ENCODE measurements at regions not wholly inside any gene's neighbourhood (a gene's known extent, or its start where the extent isn't known, plus 50 kb on each side); places are given as distances from the start of the nearest gene placed in this dataset.
"Not testable (repeated sequence)": the region's sequence is repeated elsewhere in the genome, so short reads cannot be mapped to it uniquely, and the experiment has no call there.

GRCh38 chr13:37293295-37293694, 187.8 kb upstream of the CSNK1A1L start:
- no peak for DNase-seq
- no peak overlapping the region for H3K27ac ChIP-seq
- H3K9me3 ChIP-seq: peaks cover 0 to 6% (median 0%) of the 10 kb centered on the region in 8 donors
- no peak overlapping the region for H3K4me3 ChIP-seq
- intact Hi-C loops (cut with DNase I; ENCODE audit: low total_unique reads): no loop called here
- no peaks in the 10 kb centered on the region for H3K4me1 ChIP-seq
- TF ChIP-seq CTCF (IDR thresholded peaks at IDR 0.05 in 8 of 11, conservative IDR thresholded peaks at IDR 0.05 in 3 of 11) (no peak), POLR2AphosphoS5 (IDR thresholded peaks at IDR 0.05) (no peak), POLR2A (IDR thresholded peaks at IDR 0.05) (no peak)
- H3K27me3 ChIP-seq (replicated peaks in 1 of 7): no peaks in the 10 kb centered on the region
- 80 to 89% (median 84%) methylated on average over 3 of the region's 3 CpGs for WGBS, 5 donors
- H3K36me3 ChIP-seq: no peaks in the 10 kb centered on the region

GRCh38 chr13:37290716-37291505, 185.4 kb upstream of the CSNK1A1L start:
- Histone ChIP-seq H3K4me1 (no peaks in the 10 kb centered on the region), H3K4me3 (no peak overlapping the region), H3K9me3 (peaks cover 0 to 9% (median 0%) of the 10 kb centered on the region in 8 donors), H3K27ac (no peak overlapping the region), H3K36me3 (no peaks in the 10 kb centered on the region), H3K27me3 (replicated peaks in 1 of 7) (no peaks in the 10 kb centered on the region)
- intact Hi-C loops (cut with DNase I; ENCODE audit: low total_unique reads): no loop called here
- DNase-seq: no peak
- TF ChIP-seq CTCF (IDR thresholded peaks at IDR 0.05 in 8 of 11, conservative IDR thresholded peaks at IDR 0.05 in 3 of 11) (no peak), POLR2AphosphoS5 (IDR thresholded peaks at IDR 0.05) (no peak), POLR2A (IDR thresholded peaks at IDR 0.05) (no peak)
- 80 to 89% (median 86%) methylated on average over 6 of the region's 6 CpGs for WGBS, 5 donors

GRCh38 chr13:37289212-37289935, 183.9 kb upstream of the CSNK1A1L start:
- no peak for DNase-seq
- peaks cover 0 to 12% (median 0%) of the 10 kb centered on the region in 8 donors for H3K9me3 ChIP-seq
- intact Hi-C loops (cut with DNase I; ENCODE audit: low total_unique reads): no loop called here
- H3K27me3 ChIP-seq (replicated peaks in 1 of 7): no peaks in the 10 kb centered on the region
- H3K36me3 ChIP-seq: no peaks in the 10 kb centered on the region
- H3K4me3 ChIP-seq: no peak overlapping the region
- WGBS, 5 donors: 74 to 88% (median 82%) methylated on average over 6 of the region's 6 CpGs
- no peak overlapping the region for H3K27ac ChIP-seq
- TF ChIP-seq POLR2A (IDR thresholded peaks at IDR 0.05): no peak
- no peak for TF ChIP-seq POLR2AphosphoS5 (IDR thresholded peaks at IDR 0.05)
- TF ChIP-seq CTCF (IDR thresholded peaks at IDR 0.05 in 8 of 11, conservative IDR thresholded peaks at IDR 0.05 in 3 of 11): no peak
- H3K4me1 ChIP-seq: no peaks in the 10 kb centered on the region

- Histone ChIP-seq H3K4me3 (no peak overlapping the region), H3K36me3 (no peaks in the 10 kb centered on the region), H3K27me3 (replicated peaks in 1 of 7) (no peaks in the 10 kb centered on the region), H3K9me3 (peaks cover 0 to 12% (median 0%) of the 10 kb centered on the region in 8 donors), H3K4me1 (no peaks in the 10 kb centered on the region), H3K27ac (no peak overlapping the region)
- no peak for DNase-seq
- TF ChIP-seq CTCF (IDR thresholded peaks at IDR 0.05 in 8 of 11, conservative IDR thresholded peaks at IDR 0.05 in 3 of 11) (no peak), POLR2AphosphoS5 (IDR thresholded peaks at IDR 0.05) (no peak), POLR2A (IDR thresholded peaks at IDR 0.05) (no peak)
- WGBS, 5 donors: 65 to 77% (median 72%) methylated on average over 6 of the region's 6 CpGs
- intact Hi-C loops (cut with DNase I; ENCODE audit: low total_unique reads): no loop called here
These were observed 182.7 kb upstream of the CSNK1A1L start for GRCh38 chr13:37288057-37288720.

GRCh38 chr13:37280231-37280630, 174.8 kb upstream of the CSNK1A1L start:
- H3K27ac ChIP-seq; H3K4me3 ChIP-seq; H3K27me3 ChIP-seq (replicated peaks in 1 of 7); intact Hi-C loops (cut with DNase I; ENCODE audit: low total_unique reads); H3K4me1 ChIP-seq; DNase-seq; H3K36me3 ChIP-seq; H3K9me3 ChIP-seq: not testable (repeated sequence)
- 92 to 100% (median 96%) methylated on average over 2 to 28 of the region's 28 CpGs; no CpG with 5 or more reads in 1 of the 5 donors for WGBS, 5 donors
